Calu3 (cell line): ENCODE measurements at regions not wholly inside any gene's neighbourhood (a gene's known extent, or its start where the extent isn't known, plus 50 kb on each side); places are given as distances from the start of the nearest gene placed in this dataset.
"Not testable (repeated sequence)": the region's sequence is repeated elsewhere in the genome, so short reads cannot be mapped to it uniquely, and the experiment has no call there.

Experiments
- BruUV-seq: library from RNA; stranded (reverse); fragments of 400-500 nt; replicated peaks from 2 replicates; lab custom pipeline; 2021; lab: Mats Ljungman, UMichigan
- CTCF ChIA-PET: fragments of 300-600 bp; sonication (Branson Sonifier 250); formaldehyde crosslinking; loops from one replicate; lab custom pipeline; 2022; ENCODE audit warnings: antibody characterized with exemption; lab: Charles Lee
- DNase-seq: peaks from one replicate; pipeline ENCODE4 v3.0.0; 2022
- H3K27ac Mint-ChIP-seq: one replicate; pipeline ENCODE4 v1.8.0; 2022; ENCODE audit warnings: mixed read lengths; ENCODE audit not compliant: unreplicated experiment
- H3K27me3 Mint-ChIP-seq: one replicate; pipeline ENCODE4 v1.8.0; 2022; ENCODE audit warnings: mixed read lengths; ENCODE audit not compliant: unreplicated experiment
- H3K36me3 Mint-ChIP-seq: one replicate; pipeline ENCODE4 v1.8.0; 2022; ENCODE audit warnings: mild to moderate bottlenecking, moderate library complexity, mixed read lengths; ENCODE audit not compliant: insufficient read depth, unreplicated experiment
- H3K4me1 Mint-ChIP-seq: one replicate; pipeline ENCODE4 v1.8.0; 2022; ENCODE audit warnings: mild to moderate bottlenecking, low read depth, mixed read lengths; ENCODE audit not compliant: unreplicated experiment
- H3K4me3 Mint-ChIP-seq: one replicate; pipeline ENCODE4 v1.8.0; 2022; ENCODE audit warnings: mild to moderate bottlenecking, low read depth, moderate library complexity, mixed read lengths; ENCODE audit not compliant: unreplicated experiment
- H3K9me3 Mint-ChIP-seq: one replicate; pipeline ENCODE4 v1.8.0; 2022; ENCODE audit warnings: low read depth, mixed read lengths; ENCODE audit not compliant: unreplicated experiment
- intact Hi-C: fragments of 100-400 bp; cut with micrococcal nuclease; formaldehyde crosslinking; loops from one replicate; pipeline ENCODE4 v1.10.0; 2022; ENCODE audit not compliant: unreplicated experiment
- TF ChIP-seq, protein P1 (sequence below): fragments of 200-600 bp; IDR thresholded peaks from one replicate; pipeline ENCODE4 v1.8.0; 2022; ENCODE audit warnings: antibody characterized with exemption; ENCODE audit not compliant: unreplicated experiment

DNA sequence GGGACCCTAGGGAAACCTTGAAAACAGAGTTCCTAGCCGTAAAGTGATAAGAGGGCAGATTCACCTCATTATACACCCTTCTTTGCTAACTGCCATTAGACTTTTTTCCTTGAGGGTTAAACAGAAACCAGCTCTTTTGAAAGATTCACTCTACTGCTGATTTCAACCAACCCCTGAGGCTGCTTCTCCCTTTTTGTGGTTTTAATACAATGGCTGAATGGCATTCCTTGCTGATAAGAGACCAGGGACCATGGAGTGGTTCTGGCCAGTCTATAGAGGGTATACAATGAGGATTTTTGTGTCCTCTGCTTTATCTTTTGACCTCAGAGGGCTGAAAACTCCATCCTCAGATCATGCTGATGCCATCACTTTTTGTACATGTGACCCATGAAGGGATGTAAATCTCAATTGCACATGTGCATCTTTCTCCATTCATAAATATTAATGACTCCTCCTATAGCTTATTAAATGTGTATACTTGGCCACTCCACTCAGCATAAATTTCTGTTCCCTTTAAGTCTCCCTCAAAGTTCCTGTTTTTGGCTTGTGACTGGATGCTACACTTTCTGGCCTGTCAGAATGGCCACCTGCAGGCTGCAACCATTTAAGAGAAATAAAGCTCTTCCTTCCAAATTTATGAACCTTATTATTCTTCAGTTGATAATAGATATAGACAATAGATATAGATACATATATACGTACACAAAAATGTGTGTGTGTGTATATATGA lies 233.8 kb upstream of the SEL1L start:
- Mint-ChIP-seq H3K27ac (no peak overlapping the region), H3K27me3 (no peaks in the 10 kb centered on the region), H3K9me3 (peaks cover 12% of the 10 kb centered on the region), H3K36me3 (no peaks in the 10 kb centered on the region), H3K4me3 (no peak overlapping the region), H3K4me1 (no peaks in the 10 kb centered on the region)
- BruUV-seq: no TSS peak
- no peak for DNase-seq
- intact Hi-C loops: no loop called here
- CTCF ChIA-PET: no interaction called here
- TF ChIP-seq, protein P1, sequence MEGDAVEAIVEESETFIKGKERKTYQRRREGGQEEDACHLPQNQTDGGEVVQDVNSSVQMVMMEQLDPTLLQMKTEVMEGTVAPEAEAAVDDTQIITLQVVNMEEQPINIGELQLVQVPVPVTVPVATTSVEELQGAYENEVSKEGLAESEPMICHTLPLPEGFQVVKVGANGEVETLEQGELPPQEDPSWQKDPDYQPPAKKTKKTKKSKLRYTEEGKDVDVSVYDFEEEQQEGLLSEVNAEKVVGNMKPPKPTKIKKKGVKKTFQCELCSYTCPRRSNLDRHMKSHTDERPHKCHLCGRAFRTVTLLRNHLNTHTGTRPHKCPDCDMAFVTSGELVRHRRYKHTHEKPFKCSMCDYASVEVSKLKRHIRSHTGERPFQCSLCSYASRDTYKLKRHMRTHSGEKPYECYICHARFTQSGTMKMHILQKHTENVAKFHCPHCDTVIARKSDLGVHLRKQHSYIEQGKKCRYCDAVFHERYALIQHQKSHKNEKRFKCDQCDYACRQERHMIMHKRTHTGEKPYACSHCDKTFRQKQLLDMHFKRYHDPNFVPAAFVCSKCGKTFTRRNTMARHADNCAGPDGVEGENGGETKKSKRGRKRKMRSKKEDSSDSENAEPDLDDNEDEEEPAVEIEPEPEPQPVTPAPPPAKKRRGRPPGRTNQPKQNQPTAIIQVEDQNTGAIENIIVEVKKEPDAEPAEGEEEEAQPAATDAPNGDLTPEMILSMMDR: no peak

- Mint-ChIP-seq H3K27ac (no peak overlapping the region), H3K4me1 (no peaks in the 10 kb centered on the region), H3K36me3 (no peaks in the 10 kb centered on the region), H3K27me3 (no peaks in the 10 kb centered on the region), H3K9me3 (peaks cover 11% of the 10 kb centered on the region), H3K4me3 (no peak overlapping the region)
- TF ChIP-seq, protein P1: no peak
- DNase-seq: no peak
- intact Hi-C loops: no loop called here
- BruUV-seq: no TSS peak
- CTCF ChIA-PET: no interaction called here
Measured at GRCh38 chr14:81771651-81772275, 238.1 kb upstream of the SEL1L start.

GRCh38 chr14:81772381-81772780 lies 238.7 kb upstream of the SEL1L start:
- Mint-ChIP-seq H3K9me3 (peaks cover 7% of the 10 kb centered on the region), H3K36me3 (no peaks in the 10 kb centered on the region), H3K4me1 (no peaks in the 10 kb centered on the region), H3K27me3 (no peaks in the 10 kb centered on the region), H3K4me3 (no peak overlapping the region), H3K27ac (no peak overlapping the region)
- TF ChIP-seq, protein P1: no peak
- DNase-seq: no peak
- intact Hi-C loops: no loop called here
- no TSS peak for BruUV-seq
- CTCF ChIA-PET: no interaction called here

- no peak for DNase-seq
- H3K4me3 Mint-ChIP-seq: no peak overlapping the region
- CTCF ChIA-PET: interaction anchor here (0.7 kb wide), 1 partner anchor 20 kb away, joined by 3 read pairs; no protein-coding TSS in a partner anchor
- TF ChIP-seq, protein P1: no peak
- H3K4me1 Mint-ChIP-seq: no peaks in the 10 kb centered on the region
- intact Hi-C loops: no loop called here
- H3K27ac Mint-ChIP-seq: no peak overlapping the region
- H3K27me3 Mint-ChIP-seq: no peaks in the 10 kb centered on the region
- peaks cover 5% of the 10 kb centered on the region for H3K9me3 Mint-ChIP-seq
- H3K36me3 Mint-ChIP-seq: no peaks in the 10 kb centered on the region
- BruUV-seq: no TSS peak
Measured at GRCh38 chr14:81776531-81776930, 242.9 kb upstream of the SEL1L start.

- CTCF ChIA-PET, H3K4me3 Mint-ChIP-seq, H3K27ac Mint-ChIP-seq, intact Hi-C loops, H3K27me3 Mint-ChIP-seq, BruUV-seq, H3K36me3 Mint-ChIP-seq, DNase-seq, H3K4me1 Mint-ChIP-seq: not testable (repeated sequence)
- H3K9me3 Mint-ChIP-seq: peaks cover 13% of the 10 kb centered on the region
Measured at GRCh38 chr14:81781798-81782197, 248.1 kb upstream of the SEL1L start.
